SK-N-SH treated with all-trans-retinoic acid at 6 μM for 48 hours (cell line): ENCODE measurements at regions not wholly inside any gene's neighbourhood (a gene's known extent, or its start where the extent isn't known, plus 50 kb on each side); places are given as distances from the start of the nearest gene placed in this dataset.

Experiments used
- ATAC-seq: fragments of 200-7000 bp; cut with Tn5 transposase; 3 replicates; pipeline ENCODE4 v1.9.1; 2020; ENCODE audit warnings: mild to moderate bottlenecking, moderate library complexity
- ARNTL ChIP-seq: fragments of 450-650 bp; formaldehyde crosslinking; IDR thresholded peaks from 2 replicates; pipeline ENCODE4 v1.5.0; 2020; ENCODE audit warnings: low read depth, mild to moderate bottlenecking, moderate library complexity, borderline replicate concordance
- BACH2 ChIP-seq: fragments of 250-450 bp; sonication (Bioruptor Pico); IDR thresholded peaks from 2 replicates; pipeline ENCODE4 v1.9.0; 2021; ENCODE audit warnings: mild to moderate bottlenecking, borderline replicate concordance
- CREB5 ChIP-seq: fragments of 250-450 bp; sonication (Bioruptor Pico); IDR thresholded peaks from 2 replicates; pipeline ENCODE4 v1.5.1; 2020; ENCODE audit warnings: low read depth, mild to moderate bottlenecking, moderate library complexity
- CSDC2 ChIP-seq: fragments of 250-450 bp; sonication (Bioruptor Pico); IDR thresholded peaks from 2 replicates; pipeline ENCODE4 v1.5.0; 2020; ENCODE audit warnings: mild to moderate bottlenecking, moderate library complexity
- CSRNP3 ChIP-seq: fragments of 250-450 bp; sonication (Bioruptor Pico); IDR thresholded peaks from 2 replicates; pipeline ENCODE4 v1.5.1; 2021; ENCODE audit warnings: mild to moderate bottlenecking, moderate library complexity
- ESRRG ChIP-seq: fragments of 250-450 bp; sonication (Bioruptor Pico); IDR thresholded peaks from 2 replicates; pipeline ENCODE4 v1.6.1; 2021; ENCODE audit warnings: mild to moderate bottlenecking
- GLIS3 ChIP-seq: fragments of 250-450 bp; sonication (Bioruptor Pico); IDR thresholded peaks from 2 replicates; pipeline ENCODE4 v1.5.0; 2020; ENCODE audit warnings: mild to moderate bottlenecking, moderate library complexity
- ISL1 ChIP-seq: fragments of 250-450 bp; sonication (Bioruptor Pico); IDR thresholded peaks from 2 replicates; pipeline ENCODE4 v2.1.2; 2022; ENCODE audit warnings: mild to moderate bottlenecking, moderate library complexity
- OSR1 ChIP-seq: fragments of 250-450 bp; sonication (Bioruptor Pico); IDR thresholded peaks from 2 replicates; pipeline ENCODE4 v1.8.0; 2022; ENCODE audit warnings: moderate library complexity, mild to moderate bottlenecking, inconsistent platforms
- PATZ1 ChIP-seq: fragments of 250-450 bp; sonication (Bioruptor Pico); IDR thresholded peaks from 2 replicates; pipeline ENCODE4 v1.8.0; 2020; ENCODE audit warnings: mild to moderate bottlenecking, moderate library complexity, borderline replicate concordance
- POU6F1 ChIP-seq: fragments of 250-450 bp; sonication (Bioruptor Pico); IDR thresholded peaks from 2 replicates; pipeline ENCODE4 v1.8.0; 2021; ENCODE audit warnings: low read depth, mild to moderate bottlenecking, moderate library complexity, borderline replicate concordance
- PPARA ChIP-seq: fragments of 250-450 bp; sonication (Bioruptor Pico); IDR thresholded peaks from 2 replicates; pipeline ENCODE4 v1.5.0; 2020; ENCODE audit warnings: mild to moderate bottlenecking, borderline replicate concordance
- RARB ChIP-seq: fragments of 250-450 bp; sonication (Bioruptor Pico); IDR thresholded peaks from 2 replicates; pipeline ENCODE4 v1.8.0; 2021; ENCODE audit warnings: mild to moderate bottlenecking, moderate library complexity
- SNAI2 ChIP-seq: fragments of 250-450 bp; sonication (Bioruptor Pico); IDR thresholded peaks from 2 replicates; pipeline ENCODE4 v1.5.0; 2020; ENCODE audit warnings: mild to moderate bottlenecking, moderate library complexity
- TCF4 ChIP-seq: fragments of 250-450 bp; sonication (Bioruptor Pico); IDR thresholded peaks from 2 replicates; pipeline ENCODE4 v1.8.0; 2021; ENCODE audit warnings: mild to moderate bottlenecking, moderate library complexity, borderline replicate concordance
- TOX ChIP-seq: fragments of 250-450 bp; sonication (Bioruptor Pico); IDR thresholded peaks from 2 replicates; pipeline ENCODE4 v1.8.0; 2021; ENCODE audit warnings: mild to moderate bottlenecking, moderate library complexity, borderline replicate concordance
- TSHZ2 ChIP-seq: fragments of 250-450 bp; sonication (Bioruptor Pico); IDR thresholded peaks from 2 replicates; pipeline ENCODE4 v1.5.0; 2020; ENCODE audit warnings: mild to moderate bottlenecking, moderate library complexity
- ZC3H10 ChIP-seq: fragments of 250-450 bp; sonication (Bioruptor Pico); IDR thresholded peaks from 2 replicates; pipeline ENCODE4 v1.5.1; 2021; ENCODE audit warnings: mild to moderate bottlenecking, moderate library complexity
- ZFP3 ChIP-seq: fragments of 250-450 bp; sonication (Bioruptor Pico); IDR thresholded peaks from 2 replicates; pipeline ENCODE4 v1.5.0; 2020; ENCODE audit warnings: mild to moderate bottlenecking, moderate library complexity
- ZFP30 ChIP-seq: fragments of 450-650 bp; formaldehyde crosslinking; IDR thresholded peaks from 2 replicates; pipeline ENCODE4 v1.5.0; 2022; ENCODE audit warnings: mild to moderate bottlenecking, moderate library complexity
- ZNF565 ChIP-seq: fragments of 450-650 bp; formaldehyde crosslinking; conservative IDR thresholded peaks from 2 replicates; pipeline ENCODE4 v1.5.0; 2020; ENCODE audit warnings: low read depth, mild to moderate bottlenecking, moderate library complexity
- ZNF70 ChIP-seq: fragments of 450-650 bp; formaldehyde crosslinking; IDR thresholded peaks from 2 replicates; pipeline ENCODE4 v1.5.0; 2020; ENCODE audit warnings: mild to moderate bottlenecking, moderate library complexity
- ZNF8 ChIP-seq: fragments of 450-650 bp; formaldehyde crosslinking; IDR thresholded peaks from 2 replicates; pipeline ENCODE4 v1.5.0; 2020; ENCODE audit warnings: mild to moderate bottlenecking, moderate library complexity

GRCh38 chrX:74216421-74216820, 87.6 kb upstream of the ZCCHC13 start:
- ATAC-seq: no peak
- TF ChIP-seq TSHZ2 (CRISPR knock-in tag) (no peak), ZNF565 (no peak), ZFP3 (CRISPR knock-in tag) (no peak), PATZ1 (CRISPR knock-in tag) (no peak), ZFP30 (CRISPR knock-in tag) (no peak), OSR1 (CRISPR knock-in tag) (no peak), GLIS3 (CRISPR knock-in tag) (no peak), CREB5 (CRISPR knock-in tag) (no peak), TOX (CRISPR knock-in tag) (no peak), BACH2 (no peak), CSRNP3 (CRISPR knock-in tag) (no peak), ARNTL (CRISPR knock-in tag) (no peak), SNAI2 (CRISPR knock-in tag) (no peak), TCF4 (no peak), ESRRG (CRISPR knock-in tag) (no peak), ISL1 (CRISPR knock-in tag) (no peak), PPARA (CRISPR knock-in tag) (no peak), ZC3H10 (CRISPR knock-in tag) (no peak)

GRCh38 chrX:74211911-74212310, 92.1 kb upstream of the ZCCHC13 start:
- no peak for ATAC-seq
- TF ChIP-seq RARB (no peak), POU6F1 (no peak), ZNF565 (no peak), GLIS3 (CRISPR knock-in tag) (no peak), TOX (CRISPR knock-in tag) (no peak), ZFP3 (CRISPR knock-in tag) (no peak), ZNF70 (CRISPR knock-in tag) (no peak), ZFP30 (CRISPR knock-in tag) (no peak), ESRRG (CRISPR knock-in tag) (no peak), CSRNP3 (CRISPR knock-in tag) (no peak), CREB5 (CRISPR knock-in tag) (no peak), CSDC2 (CRISPR knock-in tag) (no peak), PPARA (CRISPR knock-in tag) (no peak), ZC3H10 (CRISPR knock-in tag) (no peak), ZNF8 (CRISPR knock-in tag) (no peak), BACH2 (no peak)
